Caco-2 (cell line): ENCODE measurements at regions not wholly inside any gene's neighbourhood (a gene's known extent, or its start where the extent isn't known, plus 50 kb on each side); places are given as distances from the start of the nearest gene placed in this dataset.

ENCODE experiments used
- BruUV-seq: library from RNA; stranded (reverse); fragments of 400-500 nt; replicated peaks from 2 replicates; lab custom pipeline; 2021; lab: Mats Ljungman, UMichigan
- CTCF ChIA-PET: fragments of 300-600 bp; sonication (Branson Sonifier 250); formaldehyde crosslinking; loops from one replicate; lab custom pipeline; 2022; ENCODE audit warnings: antibody characterized with exemption; lab: Charles Lee
- POLR2A ChIA-PET: fragments of 300-600 bp; sonication (Branson Sonifier 250); formaldehyde crosslinking; loops from one replicate; lab custom pipeline; 2022; ENCODE audit warnings: antibody characterized with exemption; lab: Charles Lee
- DNase-seq, 2 experiments: peaks; one replicate each; pipeline versions ENCODE4 v3.0.0 to v3.0.0-alpha.2; 2020 to 2022
- H3K27me3 ChIP-seq: replicated peaks from 2 replicates; pipeline ENCODE4 v1.6.0; 2011; ENCODE audit warnings: low read length; ENCODE audit not compliant: control insufficient read depth, insufficient read depth
- H3K36me3 ChIP-seq: 2 replicates; pipeline ENCODE4 v1.5.1; 2011; ENCODE audit warnings: low read length; ENCODE audit not compliant: control insufficient read depth, insufficient read depth
- H3K4me1 ChIP-seq: fragments of 250-450 bp; sonication (Bioruptor Pico); 2 replicates; pipeline ENCODE4 v1.5.1; 2020; ENCODE audit warnings: mild to moderate bottlenecking
- H3K4me3 ChIP-seq: 2 replicates; pipeline ENCODE4 v1.5.1; 2011; ENCODE audit warnings: low read depth, mild to moderate bottlenecking, control low read depth, low read length
- H3K9me3 ChIP-seq: fragments of 250-450 bp; sonication (Bioruptor Pico); 2 replicates; pipeline ENCODE4 v1.5.1; 2020; ENCODE audit warnings: mild to moderate bottlenecking, moderate library complexity
- H3K27ac Mint-ChIP-seq: one replicate; pipeline ENCODE4 v1.8.0; 2022; ENCODE audit warnings: mixed read lengths; ENCODE audit not compliant: unreplicated experiment
- H3K27me3 Mint-ChIP-seq: one replicate; pipeline ENCODE4 v1.8.0; 2022; ENCODE audit warnings: mixed read lengths; ENCODE audit not compliant: insufficient read depth, unreplicated experiment
- H3K36me3 Mint-ChIP-seq: one replicate; pipeline ENCODE4 v1.8.0; 2022; ENCODE audit warnings: mild to moderate bottlenecking, mixed read lengths; ENCODE audit not compliant: insufficient read depth, unreplicated experiment
- H3K4me1 Mint-ChIP-seq: one replicate; pipeline ENCODE4 v1.8.0; 2022; ENCODE audit warnings: low read depth, mixed read lengths; ENCODE audit not compliant: unreplicated experiment
- H3K4me3 Mint-ChIP-seq: one replicate; pipeline ENCODE4 v1.8.0; 2022; ENCODE audit warnings: mild to moderate bottlenecking, moderate library complexity, mixed read lengths; ENCODE audit not compliant: unreplicated experiment
- H3K9me3 Mint-ChIP-seq: one replicate; pipeline ENCODE4 v1.8.0; 2022; ENCODE audit warnings: mixed read lengths; ENCODE audit not compliant: unreplicated experiment
- CTCF ChIP-seq, 2 experiments: fragments of 200-600 bp in 1 of 2; IDR thresholded peaks; 1 replicate in 1 of 2; 2 replicates in 1 of 2; pipeline versions ENCODE4 v1.5.1 to v1.8.0; 2011 to 2022; ENCODE audit warnings: antibody characterized with exemption in 1 of 2, control low read depth in 1 of 2, inconsistent platforms in 1 of 2, low read depth in 1 of 2, low read length in 1 of 2, mild to moderate bottlenecking in 1 of 2, moderate library complexity in 1 of 2; ENCODE audit not compliant: insufficient read depth in 1 of 2, severe bottlenecking in 1 of 2, unreplicated experiment in 1 of 2
- intact Hi-C: fragments of 100-400 bp; cut with micrococcal nuclease; formaldehyde crosslinking; loops from one replicate; pipeline ENCODE4 v1.10.0; 2022; ENCODE audit not compliant: unreplicated experiment

- ChIA-PET POLR2A (no interaction called here), CTCF (no interaction called here)
- H3K4me1 ChIP-seq = no peaks in the 10 kb centered on the region
- BruUV-seq = no TSS peak
- H3K27me3 ChIP-seq = no peaks in the 10 kb centered on the region
- no peaks in the 10 kb centered on the region for H3K9me3 ChIP-seq
- no peaks in the 10 kb centered on the region for H3K36me3 ChIP-seq
- H3K27me3 Mint-ChIP-seq = peaks cover 8% of the 10 kb centered on the region
- no peaks in the 10 kb centered on the region for H3K36me3 Mint-ChIP-seq
- no peak for DNase-seq
- H3K4me3 Mint-ChIP-seq = no peak overlapping the region
- TF ChIP-seq CTCF (IDR thresholded peaks at IDR 0.05; ENCODE audit: insufficient read depth in 1 of 2, low read depth in 1 of 2, low read length in 1 of 2, severe bottlenecking in 1 of 2, unreplicated experiment in 1 of 2) = no peak
- no peaks in the 10 kb centered on the region for H3K4me1 Mint-ChIP-seq
- no peak overlapping the region for H3K27ac Mint-ChIP-seq
- no peak overlapping the region for H3K4me3 ChIP-seq
- no peaks in the 10 kb centered on the region for H3K9me3 Mint-ChIP-seq
- intact Hi-C loops = no loop called here
Measured at GRCh38 chr13:78784014-78784750, 125.2 kb upstream of the OBI1 start.

DNA sequence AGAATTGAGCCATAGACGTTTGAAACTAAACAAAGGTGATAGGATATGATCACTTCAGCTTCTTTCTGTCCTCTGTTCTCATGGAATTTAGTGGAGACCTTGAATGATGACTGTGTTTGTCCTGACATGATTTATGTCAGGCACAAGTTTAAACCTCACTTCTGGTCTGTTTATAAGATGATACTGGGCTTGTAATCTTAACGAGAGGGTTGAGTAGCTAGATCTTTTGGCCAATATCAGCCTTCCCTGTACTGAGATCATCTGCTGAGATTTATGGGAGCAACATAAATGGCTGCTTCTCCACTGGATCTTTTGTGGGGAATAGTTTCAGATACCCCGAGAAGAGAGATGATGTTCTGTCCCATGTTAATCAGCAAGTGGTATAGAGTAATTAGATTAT lies 121.8 kb upstream of the OBI1 start:
- Histone ChIP-seq H3K9me3 (no peaks in the 10 kb centered on the region), H3K4me3 (no peak overlapping the region), H3K4me1 (no peaks in the 10 kb centered on the region), H3K27me3 (no peaks in the 10 kb centered on the region), H3K36me3 (no peaks in the 10 kb centered on the region)
- ChIA-PET CTCF (no interaction called here), POLR2A (no interaction called here)
- Mint-ChIP-seq H3K27me3 (peaks cover 19% of the 10 kb centered on the region), H3K9me3 (no peaks in the 10 kb centered on the region), H3K36me3 (no peaks in the 10 kb centered on the region), H3K4me1 (no peaks in the 10 kb centered on the region), H3K4me3 (no peak overlapping the region), H3K27ac (no peak overlapping the region)
- no TSS peak for BruUV-seq
- TF ChIP-seq CTCF (IDR thresholded peaks at IDR 0.05; ENCODE audit: insufficient read depth in 1 of 2, low read depth in 1 of 2, low read length in 1 of 2, severe bottlenecking in 1 of 2, unreplicated experiment in 1 of 2) = no peak
- DNase-seq = no peak
- intact Hi-C loops = no loop called here

DNA sequence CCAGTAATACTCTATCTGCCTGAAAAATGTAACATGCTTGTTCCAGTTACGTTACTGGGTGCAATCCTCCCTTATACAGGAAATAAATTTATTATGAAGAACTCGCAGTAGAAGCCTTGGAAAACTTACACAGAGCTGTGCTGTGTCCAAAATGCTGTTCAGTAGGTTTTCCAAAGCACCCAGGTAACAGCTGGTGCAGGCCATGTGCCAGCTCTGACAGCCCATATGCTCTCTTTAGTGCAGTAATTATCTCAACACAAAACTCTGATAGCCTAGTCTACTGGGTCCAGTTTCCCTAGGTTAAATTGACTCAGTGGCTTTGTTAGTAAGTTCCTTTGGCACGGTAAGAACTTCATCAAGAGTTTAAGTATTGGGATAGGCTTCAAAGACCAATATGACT lies 120.7 kb upstream of the OBI1 start:
- no peaks in the 10 kb centered on the region for H3K36me3 ChIP-seq
- no peak overlapping the region for H3K27ac Mint-ChIP-seq
- intact Hi-C loops = no loop called here
- BruUV-seq = no TSS peak
- no peak overlapping the region for H3K4me3 Mint-ChIP-seq
- H3K36me3 Mint-ChIP-seq = no peaks in the 10 kb centered on the region
- no peaks in the 10 kb centered on the region for H3K9me3 Mint-ChIP-seq
- TF ChIP-seq CTCF (IDR thresholded peaks at IDR 0.05; ENCODE audit: insufficient read depth in 1 of 2, low read depth in 1 of 2, low read length in 1 of 2, severe bottlenecking in 1 of 2, unreplicated experiment in 1 of 2) = no peak
- H3K4me3 ChIP-seq = no peak overlapping the region
- no peaks in the 10 kb centered on the region for H3K4me1 Mint-ChIP-seq
- H3K9me3 ChIP-seq = no peaks in the 10 kb centered on the region
- no peak for DNase-seq
- H3K27me3 ChIP-seq = no peaks in the 10 kb centered on the region
- ChIA-PET CTCF (no interaction called here), POLR2A (no interaction called here)
- H3K4me1 ChIP-seq = no peaks in the 10 kb centered on the region
- peaks cover 19% of the 10 kb centered on the region for H3K27me3 Mint-ChIP-seq
